Left forelimb (tissue), 1 donor: ENCODE measurements at regions not wholly inside any gene's neighbourhood (a gene's known extent, or its start where the extent isn't known, plus 50 kb on each side); places are given as distances from the start of the nearest gene placed in this dataset.

Experiments
- DNase-seq: peaks from one replicate; pipeline ENCODE4 v3.0.0-alpha.2; 2018; ENCODE audit warnings: low spot score

DNA sequence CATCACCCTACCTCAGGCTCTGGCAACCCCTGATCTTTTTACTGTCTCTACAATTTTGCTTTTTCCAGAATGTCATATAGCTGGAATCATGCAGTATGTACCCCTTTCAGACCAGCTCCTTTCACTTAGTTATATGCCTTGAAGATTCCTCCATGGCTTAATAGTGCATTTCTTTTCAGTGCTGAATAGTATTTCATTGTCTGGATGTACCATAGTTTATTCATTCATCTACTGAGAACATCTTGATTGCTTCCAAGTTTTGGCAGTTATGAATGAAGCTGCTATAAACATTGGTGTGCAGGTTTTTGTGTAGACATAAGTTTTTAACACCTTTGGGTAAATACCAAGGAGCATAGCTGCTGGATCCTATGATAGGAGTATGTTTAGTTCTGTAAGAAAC, 50.8 kb upstream of the ANP32A start:
- no peak for DNase-seq

DNA sequence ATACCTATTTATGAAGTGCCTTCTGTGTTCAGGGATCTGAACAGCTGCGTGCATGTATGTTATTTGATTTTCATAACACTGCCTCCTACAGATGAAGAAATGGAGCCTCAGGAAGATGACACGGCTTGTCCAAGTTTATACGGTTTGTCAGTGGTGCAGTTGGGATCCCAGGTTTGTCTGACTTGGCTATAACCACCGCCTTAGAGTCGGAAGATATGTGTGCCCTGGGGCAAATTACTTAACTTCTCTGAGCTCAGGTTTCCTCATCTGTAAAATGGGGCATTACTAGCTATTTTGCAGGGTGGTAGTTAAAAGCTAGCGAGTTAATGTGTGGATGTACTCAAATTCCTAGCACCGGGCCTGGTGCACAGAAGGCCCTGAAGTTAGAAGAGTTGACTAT, 54.1 kb upstream of the ANP32A start:
- DNase-seq, result no peak

DNA sequence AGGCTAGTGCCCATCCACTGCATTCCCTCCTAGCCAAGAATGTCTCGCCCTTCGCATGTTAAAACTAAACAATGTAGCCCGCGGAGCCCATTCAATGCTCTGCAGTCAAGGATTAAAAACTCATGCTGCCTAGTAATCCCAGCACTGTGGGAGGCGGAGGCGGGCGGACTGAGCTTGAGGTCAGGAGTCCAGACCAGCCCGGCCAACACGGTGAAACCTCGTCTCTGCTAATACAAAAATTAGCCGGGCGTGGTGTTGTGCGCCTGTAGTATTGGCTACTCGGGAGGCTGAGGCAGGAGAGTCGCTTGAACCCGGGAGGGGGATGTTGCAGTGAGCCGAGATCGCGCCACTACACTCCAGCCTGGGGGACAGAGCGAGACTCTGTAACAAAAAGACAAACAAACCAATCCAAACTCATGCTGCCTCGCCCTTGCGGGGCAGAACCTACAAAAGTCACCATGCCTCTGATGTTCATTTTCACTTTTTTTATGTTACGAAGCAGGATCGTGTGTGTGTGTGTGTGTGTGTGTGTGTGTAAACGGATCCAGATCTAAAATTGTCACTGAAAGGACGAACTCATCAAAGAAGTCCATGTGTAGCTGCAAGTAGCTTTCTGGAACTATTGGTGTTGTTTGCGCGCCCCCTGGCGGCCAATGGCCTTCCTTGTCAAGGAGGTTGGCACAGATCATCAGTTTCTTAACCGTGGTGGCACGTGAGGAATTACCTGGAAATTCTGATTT, 54.8 kb upstream of the SPESP1 start:
- DNase-seq, result peak; percentile 90

DNA sequence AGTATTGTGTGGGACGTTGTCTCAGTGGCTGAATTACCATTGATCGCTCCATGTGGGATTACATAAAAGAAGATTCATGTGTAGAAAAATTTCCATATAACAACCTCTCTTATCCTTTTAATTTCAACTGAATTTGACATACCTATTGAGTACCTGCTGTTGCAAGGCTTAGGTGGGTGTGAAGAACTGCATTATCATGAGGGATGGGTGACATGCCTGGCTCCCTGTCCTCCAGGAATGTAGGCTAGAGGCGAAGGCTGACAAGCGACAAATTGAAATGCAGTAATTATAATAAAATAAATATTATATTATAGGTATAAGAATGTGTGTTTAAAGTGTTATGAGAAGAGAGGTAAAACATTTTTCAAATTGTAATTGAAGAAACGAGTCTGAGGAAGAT, 52.7 kb upstream of the SPESP1 start:
- no peak for DNase-seq

DNA sequence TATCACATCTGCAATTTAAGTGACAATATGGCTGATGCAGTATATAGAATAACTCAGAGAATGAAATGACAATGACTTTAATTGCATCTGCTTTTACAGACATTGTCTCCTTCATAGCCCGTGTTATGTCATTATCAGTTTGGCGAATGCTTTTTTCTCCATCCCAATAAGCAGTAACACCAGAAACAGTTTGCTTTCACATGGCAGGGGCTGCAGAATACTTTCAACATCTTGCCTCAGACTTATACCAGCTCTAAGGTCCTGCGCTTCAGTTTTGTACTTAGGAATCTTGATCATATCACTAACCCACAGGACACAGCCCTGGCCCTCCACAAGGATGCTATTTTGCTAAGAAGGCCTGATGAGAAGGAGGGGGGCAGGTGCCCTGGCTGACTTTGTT, 49.9 kb upstream of the SPESP1 start:
- no peak for DNase-seq
